GM21786 (cell line): ENCODE measurements at regions not wholly inside any gene's neighbourhood (a gene's known extent, or its start where the extent isn't known, plus 50 kb on each side); places are given as distances from the start of the nearest gene placed in this dataset.
"Not testable (repeated sequence)": the region's sequence is repeated elsewhere in the genome, so short reads cannot be mapped to it uniquely, and the experiment has no call there.

Experiments
- ATAC-seq: cut with Tn5 transposase; IDR thresholded peaks from one replicate; pipeline ENCODE4 v1.9.1; 2021; ENCODE audit not compliant: unreplicated experiment

- ATAC-seq = no peak
Measured at GRCh38 chr4:67333664-67334063, 211.6 kb downstream of the CENPC start.

- ATAC-seq = peak; percentile 53
Measured at GRCh38 chr4:67332627-67333026, 212.7 kb downstream of the CENPC start.

GRCh38 chr4:67328393-67328792 is 216.9 kb downstream of the CENPC start:
- ATAC-seq = no peak

GRCh38 chr4:67328018-67328278 is 217.4 kb downstream of the CENPC start:
- no peak for ATAC-seq

GRCh38 chr4:67327245-67328017 is 217.9 kb downstream of the CENPC start:
- ATAC-seq = peak; percentile 96

GRCh38 chr4:67325791-67326190 is 219.5 kb downstream of the CENPC start:
- no peak for ATAC-seq

GRCh38 chr4:67320645-67321044 is 224.7 kb downstream of the CENPC start:
- ATAC-seq = no peak

- not testable (repeated sequence) for ATAC-seq
Measured at GRCh38 chr4:67319607-67320006, 225.7 kb downstream of the CENPC start.

GRCh38 chr4:67300497-67301185 is 244.7 kb downstream of the CENPC start:
- ATAC-seq = not testable (repeated sequence)

GRCh38 chr4:67292636-67293035 is 252.7 kb downstream of the CENPC start:
- ATAC-seq = no peak

- no peak for ATAC-seq
Measured at GRCh38 chr4:67292045-67292444, 253.3 kb downstream of the CENPC start.

GRCh38 chr4:67291644-67292043 is 253.7 kb downstream of the CENPC start:
- no peak for ATAC-seq

GRCh38 chr4:67288964-67289363 is 256.3 kb downstream of the CENPC start:
- ATAC-seq = peak; percentile 78

- ATAC-seq = no peak
Measured at GRCh38 chr4:67286724-67287123, 258.6 kb downstream of the CENPC start.

- ATAC-seq = no peak
Measured at GRCh38 chr4:67282749-67283148, 262.6 kb downstream of the CENPC start.

GRCh38 chr4:67275179-67275750 is 270.0 kb downstream of the CENPC start:
- ATAC-seq = no peak

- ATAC-seq = not testable (repeated sequence)
Measured at GRCh38 chr4:67274671-67275070, 270.6 kb downstream of the CENPC start.

GRCh38 chr4:67273666-67274065 is 271.6 kb downstream of the CENPC start:
- no peak for ATAC-seq

- ATAC-seq = no peak
Measured at GRCh38 chr4:67261971-67262370, 283.3 kb downstream of the CENPC start.

GRCh38 chr4:67256388-67257043 is 288.8 kb downstream of the CENPC start:
- ATAC-seq = no peak

GRCh38 chr4:67250131-67250896 is 295.0 kb downstream of the CENPC start:
- no peak for ATAC-seq
